K562 (cell line): ENCODE measurements at regions not wholly inside any gene's neighbourhood (a gene's known extent, or its start where the extent isn't known, plus 50 kb on each side); places are given as distances from the start of the nearest gene placed in this dataset.

ENCODE experiments used
- ATAC-seq: fragments of 200-7000 bp; cut with Tn5 transposase; 3 replicates; pipeline ENCODE4 v1.9.1; 2020; ENCODE audit warnings: moderate library complexity
- BruUV-seq: library from RNA; stranded (reverse); fragments of 400-500 nt; replicated peaks from 2 replicates; lab custom pipeline; 2021; lab: Mats Ljungman, UMichigan
- CTCF ChIA-PET: fragments of 300-600 bp; formaldehyde crosslinking; extraction: SDS; loops from one replicate; lab custom pipeline; 2021; ENCODE audit warnings: low intra/inter-chr PET ratio; lab: Yijun Ruan, JAX
- POLR2A ChIA-PET: fragments of 300-600, 350-650 bp; sonication (Branson Sonifier 250); formaldehyde crosslinking; extraction: SDS; loops from one replicate; lab custom pipeline; 2021; ENCODE audit warnings: antibody characterized with exemption, inconsistent platforms; lab: Yijun Ruan, JAX
- DNase-seq, 4 experiments: peaks; one replicate each; pipeline versions ENCODE4 v3.0.0 to v3.0.0-alpha.2; 2011 to 2018; ENCODE audit warnings: low spot score in 3 of 4, mixed read lengths in 3 of 4; ENCODE audit errors: extremely low read depth in 1 of 4
- FAIRE-seq: peaks from 2 replicates; lab custom pipeline; 2011; peaks lifted over from hg19 to GRCh38; lab: Jason Lieb, UNC
- H2AFZ ChIP-seq: 2 replicates; pipeline ENCODE4 v1.6.0; 2011; ENCODE audit warnings: low read depth, low read length, control low read depth, inconsistent platforms
- H3K27ac ChIP-seq: fragments of 200-600 bp; 3 replicates; pipeline ENCODE4 v1.8.0; 2011; ENCODE audit warnings: low read depth, mild to moderate bottlenecking, control low read depth, inconsistent platforms, low read length, moderate library complexity, mixed read lengths; ENCODE audit errors: extremely low read depth
- H3K27me3 ChIP-seq, 2 experiments: fragments of 300-600 bp in 1 of 2; 2 replicates in 1 of 2; 3 replicates in 1 of 2; pipeline versions ENCODE4 v1.6.0 to v1.8.0; 2011; ENCODE audit warnings: inconsistent platforms in 2 of 2, low read length in 2 of 2, mild to moderate bottlenecking in 1 of 2, mixed read lengths in 1 of 2, moderate library complexity in 1 of 2; ENCODE audit not compliant: control insufficient read depth in 2 of 2, insufficient read depth in 2 of 2
- H3K36me3 ChIP-seq: fragments of 300-600 bp; 3 replicates; pipeline ENCODE4 v1.8.0; 2011; ENCODE audit warnings: mild to moderate bottlenecking, low read length, inconsistent platforms; ENCODE audit not compliant: control insufficient read depth, insufficient read depth
- H3K4me1 ChIP-seq, 2 experiments: fragments of 200-600 bp in 1 of 2; replicated peaks in 1 of 2; 2 replicates in 1 of 2; 3 replicates in 1 of 2; pipeline versions ENCODE4 v1.5.1 to v1.8.0; 2011; ENCODE audit warnings: inconsistent platforms in 2 of 2, low read length in 2 of 2, mild to moderate bottlenecking in 1 of 2, mixed read lengths in 1 of 2, moderate library complexity in 1 of 2; ENCODE audit not compliant: control insufficient read depth in 2 of 2, insufficient read depth in 2 of 2
- H3K4me2 ChIP-seq: 2 replicates; pipeline ENCODE4 v1.6.1; 2011; ENCODE audit warnings: low read length, control low read depth, inconsistent platforms, mixed read lengths; ENCODE audit not compliant: insufficient read depth
- H3K4me3 ChIP-seq: fragments of 200-600 bp; sonication (generic), shearing (Covaris generic); 2 replicates; pipeline ENCODE4 v1.5.1; 2016; ENCODE audit warnings: control low read depth, inconsistent platforms
- H3K79me2 ChIP-seq: fragments of 200-600 bp; 3 replicates; pipeline ENCODE4 v1.8.0; 2011; ENCODE audit warnings: low read length, inconsistent platforms; ENCODE audit not compliant: control insufficient read depth, insufficient read depth
- H3K9ac ChIP-seq, 2 experiments: 2 replicates each; pipeline versions ENCODE4 v1.6.0 to v1.6.1; 2011; ENCODE audit warnings: low read depth in 2 of 2, low read length in 2 of 2, control low read depth in 1 of 2, inconsistent platforms in 1 of 2, mild to moderate bottlenecking in 1 of 2, mixed read lengths in 1 of 2; ENCODE audit not compliant: insufficient read depth in 1 of 2
- H3K9me1 ChIP-seq: one replicate; pipeline ENCODE4 v1.6.0; 2011; ENCODE audit warnings: inconsistent platforms, mild to moderate bottlenecking, low read length, moderate library complexity; ENCODE audit not compliant: control insufficient read depth, insufficient read depth
- H3K9me3 ChIP-seq: replicated peaks from 2 replicates; pipeline ENCODE4 v1.5.1; 2011; ENCODE audit warnings: low read depth, low read length, inconsistent platforms; ENCODE audit not compliant: control insufficient read depth, insufficient read depth
- H4K20me1 ChIP-seq: replicated peaks from 2 replicates; pipeline ENCODE4 v1.6.1; 2011; ENCODE audit warnings: low read length, inconsistent platforms, mixed read lengths; ENCODE audit not compliant: control insufficient read depth, insufficient read depth
- CBX1 ChIP-seq: sonication (generic); IDR thresholded peaks from 2 replicates; pipeline ENCODE4 v1.6.1; 2016; ENCODE audit warnings: antibody characterized with exemption, low read depth, mild to moderate bottlenecking
- CBX3 ChIP-seq, 2 experiments: IDR thresholded peaks; 1 replicate in 1 of 2; 2 replicates in 1 of 2; pipeline ENCODE4 v1.6.1; 2012; ENCODE audit warnings: inconsistent platforms in 2 of 2, low read length in 2 of 2, borderline replicate concordance in 1 of 2, control low read depth in 1 of 2
- CEBPZ ChIP-seq: fragments of 150-350 bp; IDR thresholded peaks from 2 replicates; pipeline ENCODE4 v1.6.1; 2014; ENCODE audit warnings: low read depth, mild to moderate bottlenecking, low read length, borderline replicate concordance
- ELF1 ChIP-seq: fragments of 200-800 bp; sonication (Bioruptor generic); IDR thresholded peaks from 2 replicates; pipeline ENCODE4 v1.6.1; 2016; ENCODE audit warnings: missing genetic modification characterization, missing compliant biosample characterization
- ERF ChIP-seq: fragments of 450-650 bp; formaldehyde crosslinking; IDR thresholded peaks from 2 replicates; pipeline ENCODE4 v1.4.0; 2020; ENCODE audit warnings: mild to moderate bottlenecking, mixed read lengths
- GABPB1 ChIP-seq: sonication (generic); formaldehyde crosslinking; IDR thresholded peaks from 2 replicates; pipeline ENCODE4 v1.8.0; 2022; ENCODE audit warnings: mild to moderate bottlenecking, missing genetic modification reagents
- MCM2 ChIP-seq: fragments of 450-650 bp; IDR thresholded peaks from 2 replicates; pipeline ENCODE4 v1.6.1; 2017; ENCODE audit warnings: low read depth, mild to moderate bottlenecking
- PYGO2 ChIP-seq: fragments of 450-650 bp; IDR thresholded peaks from 2 replicates; pipeline ENCODE4 v1.6.1; 2016; ENCODE audit warnings: mild to moderate bottlenecking, missing genetic modification characterization, moderate library complexity, missing compliant biosample characterization
- SMAD4 ChIP-seq: fragments of 250-450 bp; sonication (Bioruptor Pico); conservative IDR thresholded peaks from 2 replicates; pipeline ENCODE4 v1.8.0; 2021; ENCODE audit warnings: inconsistent platforms, mild to moderate bottlenecking, moderate library complexity
- TAF7 ChIP-seq: fragments of 450-650 bp; IDR thresholded peaks from 2 replicates; pipeline ENCODE4 v1.6.1; 2016; ENCODE audit warnings: missing genetic modification characterization, missing compliant biosample characterization
- TRIM24 ChIP-seq, 2 experiments: fragments of 450-650 bp; IDR thresholded peaks; 2 replicates each; pipeline ENCODE4 v1.6.1; 2016
- ZBTB7A ChIP-seq: IDR thresholded peaks from 2 replicates; pipeline ENCODE4 v1.6.1; 2011; ENCODE audit warnings: low read depth, mild to moderate bottlenecking, low read length, moderate library complexity, borderline replicate concordance; ENCODE audit not compliant: control insufficient read depth
- ZNF146 ChIP-seq: IDR thresholded peaks from one replicate; pipeline ENCODE4 v1.6.1; 2018; ENCODE audit warnings: missing compliant biosample characterization; ENCODE audit not compliant: unreplicated experiment
- WGBS: fragments of 100-300 bp; shearing (Covaris generic); methylation state at CpG from one replicate; pipeline ENCODE4 v1.1.6; 2016; ENCODE audit warnings: low coverage, mixed read lengths; ENCODE audit not compliant: insufficient coverage; ENCODE audit errors: missing lambda C conversion rate; 5-methylcytosine and 5-hydroxymethylcytosine counted together
- in situ Hi-C: fragments of 300-500 bp; cut with MboI; formaldehyde crosslinking; loops from 4 replicates; pipeline ENCODE4 v1.15.0; 2018; ENCODE audit warnings: inconsistent platforms, mixed read lengths
- intact Hi-C: fragments of 100-400 bp; cut with micrococcal nuclease; formaldehyde crosslinking; loops from 2 replicates; pipeline ENCODE4 v1.14.2; 2022
- TF ChIP-seq, protein P1 (sequence below), 3 experiments: fragments of 200-800 bp in 1 of 3; fragments of 250-450 bp in 1 of 3; fragments of 450-650 bp in 1 of 3; sonication (Bioruptor Pico) in 1 of 3; sonication (Bioruptor generic) in 1 of 3; formaldehyde crosslinking in 1 of 3; IDR thresholded peaks; 2 replicates each; pipeline versions ENCODE4 v1.6.1 to v1.8.0; 2016 to 2022; ENCODE audit warnings: mild to moderate bottlenecking in 2 of 3, missing genetic modification characterization in 2 of 3, missing compliant biosample characterization in 1 of 3, moderate library complexity in 1 of 3
- TF ChIP-seq, protein P2 (sequence below): sonication (generic); formaldehyde crosslinking; IDR thresholded peaks from 2 replicates; pipeline ENCODE4 v1.8.1; 2023; ENCODE audit warnings: mild to moderate bottlenecking, missing genetic modification reagents

GRCh38 chr22:47259990-47260389 is 497.5 kb downstream of the TBC1D22A start:
- Histone ChIP-seq H3K4me3 (no peak overlapping the region), H3K4me2 (peak overlapping the region; percentile 53)
- WGBS: 0% methylated on average over 3 of the region's 5 CpGs
- TF ChIP-seq ZBTB7A: no peak
- peak; percentile 69; the same call in 1 of the 2 replicates for TF ChIP-seq GABPB1 (CRISPR knock-in tag)
- no peak for TF ChIP-seq CEBPZ
- peak in 1 of 2 experiments; percentile 63; a peak in 1 of 3 replicates for TF ChIP-seq CBX3 (IDR thresholded peaks at IDR 0.05; ENCODE audit: borderline replicate concordance in 1 of 2, low read length in 2 of 2)
- 0 out of 2 replicates have a peak, but pooled peaks have one; percentile 21 for TF ChIP-seq CBX1
- no peak for TF ChIP-seq MCM2
- TF ChIP-seq ELF1 (tag): 0 out of 2 replicates have a peak, but pooled peaks have one; percentile 27
- TF ChIP-seq, protein P1, sequence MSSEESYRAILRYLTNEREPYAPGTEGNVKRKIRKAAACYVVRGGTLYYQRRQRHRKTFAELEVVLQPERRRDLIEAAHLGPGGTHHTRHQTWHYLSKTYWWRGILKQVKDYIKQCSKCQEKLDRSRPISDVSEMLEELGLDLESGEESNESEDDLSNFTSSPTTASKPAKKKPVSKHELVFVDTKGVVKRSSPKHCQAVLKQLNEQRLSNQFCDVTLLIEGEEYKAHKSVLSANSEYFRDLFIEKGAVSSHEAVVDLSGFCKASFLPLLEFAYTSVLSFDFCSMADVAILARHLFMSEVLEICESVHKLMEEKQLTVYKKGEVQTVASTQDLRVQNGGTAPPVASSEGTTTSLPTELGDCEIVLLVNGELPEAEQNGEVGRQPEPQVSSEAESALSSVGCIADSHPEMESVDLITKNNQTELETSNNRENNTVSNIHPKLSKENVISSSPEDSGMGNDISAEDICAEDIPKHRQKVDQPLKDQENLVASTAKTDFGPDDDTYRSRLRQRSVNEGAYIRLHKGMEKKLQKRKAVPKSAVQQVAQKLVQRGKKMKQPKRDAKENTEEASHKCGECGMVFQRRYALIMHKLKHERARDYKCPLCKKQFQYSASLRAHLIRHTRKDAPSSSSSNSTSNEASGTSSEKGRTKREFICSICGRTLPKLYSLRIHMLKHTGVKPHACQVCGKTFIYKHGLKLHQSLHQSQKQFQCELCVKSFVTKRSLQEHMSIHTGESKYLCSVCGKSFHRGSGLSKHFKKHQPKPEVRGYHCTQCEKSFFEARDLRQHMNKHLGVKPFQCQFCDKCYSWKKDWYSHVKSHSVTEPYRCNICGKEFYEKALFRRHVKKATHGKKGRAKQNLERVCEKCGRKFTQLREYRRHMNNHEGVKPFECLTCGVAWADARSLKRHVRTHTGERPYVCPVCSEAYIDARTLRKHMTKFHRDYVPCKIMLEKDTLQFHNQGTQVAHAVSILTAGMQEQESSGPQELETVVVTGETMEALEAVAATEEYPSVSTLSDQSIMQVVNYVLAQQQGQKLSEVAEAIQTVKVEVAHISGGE (CRISPR knock-in tag; IDR thresholded peaks at IDR 0.05): peak in 2 of 3 experiments; percentile 86 to 98; a peak in 4 of 6 replicates
- 0 out of 2 replicates have a peak, but pooled peaks have one; percentile 22 for TF ChIP-seq SMAD4
- 0 out of 4 replicates have a peak, but pooled peaks of 1 of the 2 experiments have one; percentile 23 for TF ChIP-seq TRIM24 (IDR thresholded peaks at IDR 0.05)
- 0 out of 2 replicates have a peak, but pooled peaks have one; percentile 26 for TF ChIP-seq TAF7
- TF ChIP-seq, protein P2, sequence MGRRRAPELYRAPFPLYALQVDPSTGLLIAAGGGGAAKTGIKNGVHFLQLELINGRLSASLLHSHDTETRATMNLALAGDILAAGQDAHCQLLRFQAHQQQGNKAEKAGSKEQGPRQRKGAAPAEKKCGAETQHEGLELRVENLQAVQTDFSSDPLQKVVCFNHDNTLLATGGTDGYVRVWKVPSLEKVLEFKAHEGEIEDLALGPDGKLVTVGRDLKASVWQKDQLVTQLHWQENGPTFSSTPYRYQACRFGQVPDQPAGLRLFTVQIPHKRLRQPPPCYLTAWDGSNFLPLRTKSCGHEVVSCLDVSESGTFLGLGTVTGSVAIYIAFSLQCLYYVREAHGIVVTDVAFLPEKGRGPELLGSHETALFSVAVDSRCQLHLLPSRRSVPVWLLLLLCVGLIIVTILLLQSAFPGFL (CRISPR knock-in tag): no peak
- no peak for TF ChIP-seq ZNF146 (CRISPR knock-in tag)
- TF ChIP-seq ERF (CRISPR knock-in tag): no peak
- TF ChIP-seq PYGO2 (tag): peak; percentile 41; the same call in 1 of the 2 replicates

More at GRCh38 chr22:47259990-47260389, 497.5 kb downstream of the TBC1D22A start:
- Histone ChIP-seq H3K9me1 (no peaks in the 10 kb centered on the region), H3K9ac (no peak overlapping the region), H4K20me1 (no peaks in the 10 kb centered on the region), H3K4me1 (no peaks in the 10 kb centered on the region), H3K27ac (no peak overlapping the region), H3K79me2 (no peaks in the 10 kb centered on the region), H3K36me3 (no peaks in the 10 kb centered on the region), H3K9me3 (no peaks in the 10 kb centered on the region), H3K27me3 (peaks cover 0 to 17% of the 10 kb centered on the region in 2 experiments; a peak in 2 of 5 replicates), H2AFZ (peak overlapping the region; percentile 74)
- in situ Hi-C loops: no loop called here
- ChIA-PET CTCF (no interaction called here), POLR2A (no interaction called here)
- no peak for ATAC-seq
- DNase-seq: peak in 2 of 4 experiments; percentile 11 to 20
- intact Hi-C loops: no loop called here
- BruUV-seq: no TSS peak
- FAIRE-seq: no peak
